ENCODE measurements at regions not wholly inside any gene's neighbourhood (a gene's known extent, or its start where the extent isn't known, plus 50 kb on each side); places are given as distances from the start of the nearest gene placed in this dataset.

DNA sequence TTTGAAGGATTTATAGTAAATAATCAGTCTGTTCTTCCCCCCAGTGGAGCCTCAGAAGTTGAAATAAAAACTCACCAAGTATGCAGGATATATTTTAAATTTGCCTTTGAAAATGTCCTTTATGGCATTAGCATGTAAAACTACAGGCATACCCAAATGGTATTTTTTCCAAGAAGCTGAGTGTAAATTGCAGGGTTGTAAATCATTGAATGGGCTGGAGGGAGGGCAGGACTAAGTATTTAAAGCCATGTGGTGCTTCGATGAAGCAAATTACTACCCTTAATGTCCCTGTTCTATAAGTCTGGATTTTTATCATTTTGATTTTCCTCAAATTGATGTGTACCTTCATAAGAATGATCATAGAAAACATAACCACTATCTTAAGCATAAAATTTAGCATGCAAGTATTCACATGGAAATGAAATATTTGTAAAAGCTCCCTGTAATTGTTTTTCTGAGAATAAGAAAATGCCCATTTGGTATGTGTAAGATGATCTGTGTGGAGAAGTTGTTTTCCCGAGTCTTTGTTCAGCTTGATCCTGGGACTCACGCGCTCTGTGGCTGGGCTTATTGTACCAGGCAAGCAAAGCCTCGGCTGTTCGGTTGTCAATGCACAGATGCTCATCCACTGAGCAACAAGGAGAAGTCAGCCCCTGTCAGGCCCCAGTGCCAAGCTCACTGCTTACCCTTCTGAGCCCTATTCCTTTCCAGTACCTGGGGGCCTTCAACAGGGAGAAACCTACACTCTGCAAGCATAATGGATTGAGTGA lies 66.7 kb downstream of the CD164 start:
- DNase-seq (ENCODE audit: low spot score) = no peak

DNA sequence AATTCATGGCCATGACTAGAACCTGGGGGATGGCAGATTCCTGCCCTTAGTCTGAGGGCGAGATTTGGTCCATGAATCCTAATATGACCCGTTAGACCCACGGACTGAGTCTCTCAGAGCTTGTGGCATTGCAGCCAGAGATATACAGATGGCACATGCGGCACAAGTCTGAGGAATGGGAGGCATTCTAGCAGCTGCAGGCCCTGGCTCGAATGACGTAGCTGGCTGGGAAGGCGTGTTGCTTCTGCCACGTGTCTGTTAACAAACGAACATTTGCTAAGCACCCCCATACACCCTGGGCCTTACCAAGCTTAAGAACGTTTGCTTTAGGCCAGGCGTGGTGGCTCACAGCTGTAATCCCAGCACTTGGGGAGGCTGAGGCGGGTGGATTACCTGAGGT lies 68.0 kb downstream of the CD164 start:
- no peak for DNase-seq (ENCODE audit: low spot score)

DNA sequence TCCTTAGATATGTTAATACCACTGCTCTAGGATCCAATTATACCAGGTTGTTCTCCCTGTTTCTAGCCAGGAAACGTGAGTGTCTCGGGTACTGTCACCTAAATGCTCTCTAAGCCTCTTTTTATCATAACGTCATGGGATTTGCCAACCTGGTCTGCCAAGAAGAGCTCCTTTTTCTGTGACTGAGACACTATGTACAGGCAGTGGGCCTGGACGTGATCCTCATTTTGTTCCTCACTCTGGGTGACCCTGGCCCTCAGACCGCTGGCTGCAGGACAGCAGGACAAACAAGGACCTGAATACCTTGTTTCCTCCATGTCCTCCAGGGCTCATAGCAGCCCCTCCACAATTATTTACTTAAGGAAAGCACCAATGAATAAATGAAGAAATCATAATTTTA lies 69.1 kb downstream of the CD164 start:
- DNase-seq (ENCODE audit: low spot score) = no peak

DNA sequence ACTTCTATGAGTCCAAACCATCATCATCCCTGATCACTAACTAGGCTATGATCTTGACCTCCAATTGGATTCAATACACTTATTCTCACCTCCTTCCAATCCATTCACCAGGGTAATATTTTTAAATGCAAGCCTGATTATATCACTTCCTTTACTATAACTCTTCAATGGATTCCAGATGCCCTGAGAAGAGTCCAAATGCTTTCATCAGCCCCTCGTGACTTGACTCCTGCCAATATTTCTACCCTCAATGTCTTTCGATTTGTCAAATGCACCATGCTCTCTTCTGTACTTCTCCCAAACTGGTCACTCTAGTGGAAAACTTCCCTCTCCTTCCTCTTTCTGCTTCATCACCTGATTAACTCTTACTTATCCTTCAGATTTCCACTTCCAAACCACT lies 70.8 kb downstream of the CD164 start:
- DNase-seq (ENCODE audit: low spot score) = no peak

DNA sequence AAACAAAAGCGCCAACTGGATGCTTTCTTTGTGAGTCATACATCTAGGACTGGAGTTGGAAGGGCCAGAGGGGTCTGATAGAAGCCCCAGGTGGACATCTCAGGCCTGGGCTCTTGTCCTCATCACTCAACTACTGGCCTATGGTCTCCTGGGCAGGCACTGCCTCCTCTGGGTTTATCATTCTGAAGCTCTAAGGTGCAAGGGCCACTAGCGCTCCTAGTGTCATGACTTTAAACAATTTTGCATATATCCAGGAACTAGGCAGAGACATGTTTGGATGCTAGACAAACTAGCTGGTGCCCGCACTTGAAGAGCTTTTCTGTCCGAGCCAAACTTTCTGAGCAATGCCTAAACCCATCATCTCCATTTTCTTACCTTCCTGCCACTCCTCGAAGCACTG lies 72.3 kb downstream of the CD164 start:
- no peak for DNase-seq (ENCODE audit: low spot score)

DNA sequence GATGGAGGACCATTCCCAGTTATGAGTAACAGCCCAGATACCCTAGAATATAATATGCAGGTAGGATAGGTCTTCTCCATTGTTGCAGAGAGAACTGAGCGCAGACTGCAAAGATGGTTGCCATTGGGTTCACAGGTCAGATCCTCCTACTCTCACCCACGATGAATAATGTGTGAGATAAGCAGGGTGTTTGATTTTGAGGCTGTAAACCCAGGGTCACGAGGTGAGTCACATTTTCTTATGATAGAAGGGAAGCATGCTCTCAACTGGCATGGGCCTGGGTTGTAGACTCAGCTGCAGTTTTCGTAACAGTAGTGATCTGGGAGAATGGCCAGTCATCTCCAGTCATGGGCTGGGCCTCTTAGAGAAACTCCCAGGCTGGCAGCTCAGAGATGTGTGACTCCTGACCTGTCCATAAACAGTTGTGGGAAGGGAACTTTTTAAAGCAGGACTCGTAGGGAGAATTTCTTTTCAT lies 74.2 kb downstream of the CD164 start:
- DNase-seq (ENCODE audit: low spot score) = no peak

DNA sequence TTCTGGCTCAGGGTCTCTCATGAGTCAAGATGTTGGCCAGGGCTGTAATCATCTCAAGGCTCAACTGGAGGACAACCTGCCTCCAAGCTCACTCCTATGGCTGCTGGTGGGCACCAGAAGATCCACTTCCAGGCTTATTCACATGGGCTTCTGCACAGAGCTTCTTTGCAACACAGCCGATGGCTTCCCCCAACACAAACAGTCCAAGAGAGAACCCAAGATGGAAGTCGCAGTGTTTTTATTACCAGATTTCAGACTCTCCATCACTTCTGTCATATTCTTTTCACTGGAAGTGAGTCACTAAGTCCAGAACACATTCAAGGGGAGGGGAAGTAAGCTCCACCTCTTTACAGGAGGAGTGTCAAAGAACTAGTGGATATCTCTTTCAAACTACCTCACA lies 75.5 kb downstream of the CD164 start:
- DNase-seq (ENCODE audit: low spot score) = no peak

DNA sequence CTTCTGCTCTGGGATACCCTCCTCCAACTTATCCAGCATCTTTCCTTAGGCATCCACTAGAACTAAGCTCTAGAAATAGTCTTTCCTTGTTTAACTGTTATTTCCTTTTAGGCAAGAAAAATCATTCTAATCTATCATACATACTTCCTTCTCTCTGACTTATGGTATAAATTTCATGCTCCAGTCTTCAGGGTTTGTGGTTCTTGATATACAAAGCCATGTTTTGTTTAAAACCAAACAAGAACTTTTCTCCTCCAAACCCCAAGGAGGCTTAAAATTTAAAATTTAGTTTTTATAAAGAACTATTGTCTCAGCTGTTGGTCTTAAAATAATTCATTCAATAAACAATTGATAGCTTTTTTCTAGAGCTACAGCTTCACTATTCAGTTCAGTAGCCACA lies 77.2 kb downstream of the CD164 start:
- DNase-seq (ENCODE audit: low spot score) = no peak

DNA sequence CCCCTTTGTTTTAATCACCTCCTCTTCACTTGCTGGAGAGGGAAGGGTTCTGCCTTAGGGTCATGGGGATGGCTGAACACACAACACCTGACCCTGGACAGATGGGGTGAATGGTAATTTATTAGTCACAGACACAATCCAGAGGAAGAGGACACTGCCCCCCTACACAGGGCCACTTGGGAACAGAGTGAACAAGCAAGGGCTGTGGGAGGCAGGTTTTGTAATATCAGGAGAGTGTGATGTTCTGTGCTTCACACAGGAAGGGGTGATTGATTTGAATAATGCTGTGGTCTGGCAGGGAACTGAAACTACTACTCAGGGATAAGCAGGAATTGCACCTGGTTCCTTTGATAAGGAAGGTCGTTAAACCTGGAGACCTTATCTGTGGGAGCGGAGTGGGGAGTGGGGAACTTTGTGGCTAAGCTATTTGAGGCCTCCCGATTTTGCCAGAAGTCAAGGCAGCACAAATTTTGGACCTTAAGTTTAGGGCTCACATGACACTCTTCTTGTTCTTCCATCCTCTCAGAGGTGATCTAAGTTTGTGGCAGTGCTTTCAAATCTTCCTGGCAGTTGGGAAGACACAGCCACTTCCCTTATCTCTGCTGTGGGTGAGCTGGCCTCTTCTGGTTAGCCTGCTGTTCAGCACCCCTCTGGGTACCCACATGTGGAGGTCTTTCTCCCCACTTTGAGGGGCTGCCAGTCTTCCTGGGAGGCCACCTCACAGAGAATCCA lies 77.8 kb downstream of the CD164 start:
- DNase-seq (ENCODE audit: low spot score) = no peak

DNA sequence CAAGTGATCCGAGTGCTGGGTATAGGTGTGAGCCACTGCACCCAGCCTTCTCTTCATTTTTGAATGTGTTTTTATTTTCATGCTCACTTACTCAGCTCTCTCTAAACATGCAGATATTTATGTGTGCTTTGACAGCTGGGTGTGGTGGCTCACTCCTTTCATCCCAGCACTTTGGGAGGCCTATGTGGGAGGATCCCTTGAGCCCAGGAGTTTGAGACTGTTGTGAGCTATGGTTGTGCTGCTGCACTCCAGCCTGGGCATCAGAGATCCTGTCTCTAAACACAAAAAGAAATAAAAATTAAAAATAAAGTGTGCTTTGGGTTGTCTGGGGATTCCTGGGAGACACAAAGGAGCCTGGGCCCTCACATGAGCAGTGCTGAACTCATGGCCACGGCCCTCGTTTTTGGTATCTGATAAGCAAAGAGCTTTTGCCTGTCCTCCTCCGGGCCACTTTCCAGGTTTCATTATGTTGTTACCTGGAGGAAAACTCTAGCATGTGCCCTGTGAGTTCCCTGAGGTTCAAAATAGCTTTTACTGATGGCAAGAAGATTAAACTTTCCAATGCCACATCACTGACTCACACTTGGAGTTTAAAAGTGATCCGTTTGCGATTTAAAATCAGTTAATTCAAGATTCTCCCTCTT lies 78.5 kb downstream of the CD164 start:
- DNase-seq (ENCODE audit: low spot score) = no peak

DNA sequence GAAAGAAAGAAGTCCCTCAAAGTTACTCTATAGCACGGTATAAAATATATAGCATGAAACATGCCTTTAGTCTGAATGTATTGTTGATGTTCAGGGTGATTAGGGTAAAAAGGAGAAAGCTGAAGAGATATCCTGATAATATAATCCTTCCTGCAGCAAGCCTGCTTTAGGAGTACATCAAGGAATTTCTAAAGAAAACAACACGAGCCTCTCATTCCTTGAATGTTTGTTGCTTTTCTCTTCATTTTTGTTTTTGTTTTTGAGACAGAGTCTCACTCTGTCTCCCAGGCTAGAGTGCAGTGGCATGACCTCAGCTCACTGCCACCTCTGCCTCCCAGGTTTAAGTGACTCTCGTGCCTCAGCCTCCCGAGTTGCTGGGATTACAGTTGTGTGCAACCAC lies 79.1 kb downstream of the CD164 start:
- DNase-seq (ENCODE audit: low spot score) = no peak

DNA sequence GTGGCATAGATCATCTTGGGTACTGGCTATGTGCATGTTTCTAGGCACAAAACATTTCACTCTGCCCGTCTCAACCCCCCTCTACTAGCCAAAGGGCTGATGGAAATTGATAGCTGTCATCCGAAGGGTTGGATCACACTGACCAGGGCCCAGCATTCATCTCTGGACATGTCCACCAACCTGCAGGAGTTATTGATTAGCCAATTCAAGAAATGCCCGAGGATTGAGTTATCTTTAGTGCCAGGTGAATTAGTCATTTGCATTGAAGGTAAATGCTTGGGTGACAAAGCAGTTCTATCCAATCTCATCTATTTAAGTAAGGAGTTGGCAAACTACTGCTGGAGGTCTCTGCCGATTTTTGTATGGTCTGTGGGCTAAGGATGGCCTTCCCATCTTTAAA lies 80.1 kb downstream of the CD164 start:
- no peak for DNase-seq (ENCODE audit: low spot score)

DNA sequence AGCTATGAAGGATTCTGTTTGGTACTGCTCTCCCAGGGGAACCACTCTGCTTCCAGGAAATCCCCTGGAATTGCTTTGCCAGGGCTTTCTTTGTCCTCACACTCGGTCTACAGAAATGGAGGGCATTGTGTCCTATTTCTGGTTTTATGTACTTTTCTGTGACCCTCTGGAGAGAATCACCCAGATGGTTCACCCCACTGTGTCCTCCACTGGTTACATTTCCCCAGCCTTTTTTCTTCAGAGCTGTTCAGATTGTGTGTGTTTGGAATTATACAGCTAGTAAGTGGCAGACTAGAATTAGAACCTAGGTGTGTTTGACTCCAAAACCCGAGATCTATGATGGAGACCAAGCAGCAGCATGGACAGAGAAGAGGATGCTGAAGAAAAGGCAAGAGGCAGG lies 80.8 kb downstream of the CD164 start:
- DNase-seq (ENCODE audit: low spot score) = no peak

DNA sequence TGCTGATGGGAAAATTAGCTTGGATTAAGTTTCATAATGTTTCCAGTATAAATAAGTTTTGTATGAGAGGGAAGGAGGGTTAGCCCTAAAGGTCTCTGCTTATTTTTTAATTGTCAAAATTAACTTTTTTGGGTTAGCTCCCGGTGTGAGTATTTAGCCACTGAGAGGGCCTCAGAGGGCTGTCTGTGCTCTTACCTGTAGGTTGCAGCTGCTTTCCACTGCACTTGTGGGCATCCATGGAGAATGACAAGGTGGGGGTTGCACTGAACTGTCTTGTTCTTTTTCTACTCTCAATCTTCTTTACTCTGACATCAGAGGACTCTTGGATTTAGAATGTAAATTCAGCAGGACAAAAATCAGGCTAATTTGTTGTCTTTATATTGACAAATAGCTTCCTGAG lies 81.4 kb downstream of the CD164 start:
- DNase-seq (ENCODE audit: low spot score) = no peak

DNA sequence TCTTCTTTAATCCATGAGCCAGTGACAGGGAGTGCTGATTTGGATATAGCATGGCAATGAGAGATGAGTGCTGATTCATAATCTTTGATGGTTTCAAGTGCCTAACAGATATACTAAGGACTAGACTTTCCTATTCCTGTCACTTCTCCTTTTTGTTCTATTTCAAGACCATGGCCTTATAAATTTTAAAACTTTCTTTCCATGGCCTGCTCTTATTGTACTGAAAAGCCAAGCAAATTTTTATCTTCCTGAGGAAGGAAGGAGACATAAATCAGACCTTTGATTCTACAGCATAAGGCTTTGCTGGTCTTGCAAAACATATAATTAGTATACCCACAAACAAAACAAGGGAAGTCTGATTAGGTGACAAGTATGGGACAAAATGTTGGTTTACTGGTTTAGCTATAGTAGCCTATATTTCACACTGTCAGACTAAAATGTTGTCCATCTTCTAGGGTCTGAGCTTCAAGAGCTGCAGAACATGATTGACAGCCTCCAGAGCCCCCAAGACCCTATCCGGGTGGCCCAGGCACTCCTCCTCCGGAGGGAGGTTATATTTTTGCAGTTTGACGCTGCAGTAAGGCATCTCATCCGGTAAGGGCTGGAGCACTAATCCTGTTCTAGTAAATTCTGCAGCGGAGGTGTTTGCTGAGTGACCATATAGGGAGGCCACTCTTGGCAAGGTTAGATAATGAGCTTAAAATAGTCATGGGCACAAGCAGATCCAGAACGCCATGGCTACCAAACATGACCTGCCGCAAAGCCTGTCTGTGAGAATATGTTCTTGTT lies 82.3 kb downstream of the CD164 start:
- DNase-seq (ENCODE audit: low spot score) = no peak

DNA sequence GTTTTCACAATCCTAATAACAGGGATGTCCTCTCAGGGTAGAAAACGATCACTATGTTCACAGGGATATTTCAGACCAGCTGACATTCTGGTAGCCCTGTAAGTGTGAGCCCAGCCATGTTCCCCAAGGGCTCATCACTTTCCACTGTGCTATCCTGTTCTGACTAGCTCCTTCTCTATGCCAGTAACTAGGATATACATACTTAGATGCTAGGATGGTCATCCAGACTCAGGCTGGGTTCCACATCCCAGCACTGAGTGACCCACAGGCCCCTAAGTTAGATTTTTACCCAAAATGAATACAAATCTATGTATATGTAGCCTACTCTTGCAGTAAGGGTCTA lies 83.0 kb downstream of the CD164 start:
- DNase-seq (ENCODE audit: low spot score) = no peak

DNA sequence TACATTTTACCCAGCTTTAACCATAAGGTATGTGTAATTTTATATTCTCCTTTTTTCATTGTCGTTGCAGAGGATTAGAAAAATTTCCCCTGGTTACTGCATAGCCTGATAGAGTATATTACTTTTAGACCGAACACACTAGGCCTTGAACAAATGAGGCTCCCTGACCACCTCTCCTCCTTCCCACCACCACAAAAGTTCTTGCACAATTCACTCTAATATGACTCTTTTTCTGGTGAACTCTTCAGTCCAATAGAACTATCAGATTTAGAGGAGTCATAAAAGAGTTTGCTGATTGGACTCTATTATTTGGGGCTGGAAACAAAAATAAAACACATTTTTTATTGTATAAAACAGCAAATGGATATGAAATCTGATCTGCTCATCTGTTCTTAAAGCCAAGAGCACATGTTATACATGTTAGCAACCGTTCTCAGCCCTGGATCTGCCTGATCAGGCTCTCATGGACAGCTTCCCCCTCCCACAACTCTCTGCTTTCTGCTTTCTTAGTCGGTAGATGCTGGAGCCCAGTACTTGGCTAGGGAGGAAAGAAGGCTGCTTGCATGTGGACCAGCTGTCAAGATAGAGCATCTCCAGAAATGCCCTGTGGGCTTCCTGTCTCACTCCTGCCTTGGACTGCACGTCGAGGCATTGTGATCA lies 83.5 kb downstream of the CD164 start:
- no peak for DNase-seq (ENCODE audit: low spot score)

DNA sequence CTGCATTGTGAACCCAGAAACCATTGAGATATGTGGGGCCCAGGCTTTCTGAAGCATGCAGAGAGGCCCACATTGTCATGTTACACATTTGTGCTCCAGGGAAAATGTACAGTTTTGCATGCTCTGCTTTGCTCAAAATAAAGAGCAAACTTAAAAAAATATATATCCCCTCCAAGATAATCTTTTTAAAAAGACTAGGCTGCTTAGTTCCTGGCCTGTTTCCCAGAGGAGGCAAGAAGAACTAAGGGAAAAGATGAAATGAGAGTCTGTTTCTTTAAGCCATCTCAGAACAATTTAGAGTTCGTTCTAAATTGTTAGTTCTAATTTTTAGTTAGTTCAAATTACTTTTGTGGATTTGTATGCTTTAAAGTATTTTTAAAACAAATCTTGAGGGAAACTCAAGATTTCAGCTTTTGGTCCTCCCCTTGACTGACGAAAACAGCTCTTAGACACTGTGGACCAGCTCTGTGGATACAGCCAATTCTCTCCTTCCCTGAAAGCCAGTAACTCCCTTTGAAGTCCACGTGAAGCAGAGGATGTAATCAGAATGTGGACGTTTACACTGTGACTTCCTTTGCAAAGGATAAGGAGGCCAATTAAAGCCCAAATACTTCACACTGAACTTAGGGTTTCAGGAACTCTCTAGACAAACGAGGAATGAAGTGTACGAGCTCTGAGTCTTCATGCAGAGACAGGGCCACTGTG lies 84.7 kb downstream of the CD164 start:
- no peak for DNase-seq (ENCODE audit: low spot score)

DNA sequence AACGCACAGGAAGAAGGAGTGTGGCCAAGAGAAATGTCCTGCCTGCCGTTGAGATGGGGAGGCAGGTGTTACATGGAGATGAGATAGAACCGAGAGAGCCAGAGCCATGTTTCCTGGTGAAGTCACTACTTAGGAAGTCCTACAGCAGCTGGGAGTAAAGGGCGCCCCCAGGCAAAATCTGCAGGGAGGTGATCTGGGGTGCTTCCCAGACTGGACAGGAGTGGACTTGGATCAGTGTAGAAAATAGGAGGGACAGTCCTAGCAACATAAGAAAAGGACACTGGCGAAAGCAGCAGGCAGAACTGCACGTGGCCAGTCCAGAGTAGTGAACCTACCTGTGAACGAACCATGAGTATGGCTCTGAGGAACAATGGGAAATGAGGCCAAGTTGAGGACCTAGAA lies 85.3 kb downstream of the CD164 start:
- no peak for DNase-seq (ENCODE audit: low spot score)

DNA sequence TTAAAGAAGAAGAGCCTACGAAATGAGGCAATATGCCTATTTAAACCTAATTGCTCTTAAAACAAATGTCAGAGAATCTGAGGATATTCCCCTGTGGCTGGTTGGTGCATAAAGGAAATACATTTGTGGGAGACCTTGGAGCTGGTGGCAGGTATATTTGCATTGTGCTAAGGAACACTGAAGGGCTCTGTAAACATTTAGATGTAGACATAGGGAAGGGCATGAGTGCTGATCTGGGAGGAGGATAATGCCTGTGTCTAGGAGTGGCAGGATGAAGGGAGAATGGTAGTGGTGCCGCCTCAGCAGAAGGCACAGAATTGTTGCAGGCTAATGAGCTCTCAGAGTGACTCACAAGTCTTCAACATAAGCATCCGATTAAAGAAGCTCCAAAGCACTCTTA lies 85.8 kb downstream of the CD164 start:
- DNase-seq (ENCODE audit: low spot score) = no peak

DNA sequence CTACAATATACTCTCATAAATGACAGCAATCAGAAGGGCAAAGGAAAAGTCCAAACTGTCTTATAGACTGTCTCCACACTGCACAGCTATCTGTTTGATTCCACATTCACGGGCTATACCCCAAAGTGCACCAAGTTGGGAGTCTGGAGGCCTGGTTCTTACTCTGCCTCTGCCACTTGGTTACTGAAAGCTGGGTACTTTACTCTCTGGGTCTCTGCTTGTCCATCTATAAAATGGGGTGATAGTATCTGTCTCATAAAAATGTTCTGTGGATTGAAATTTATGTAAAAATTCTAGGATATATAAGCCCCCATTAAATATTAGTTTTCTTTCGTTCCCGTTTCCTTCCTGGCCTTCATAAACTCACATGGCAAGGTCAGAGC lies 86.5 kb downstream of the CD164 start:
- DNase-seq (ENCODE audit: low spot score) = no peak

Measured in SK-N-DZ (cell line).